ENCODE measurements at regions not wholly inside any gene's neighbourhood (a gene's known extent, or its start where the extent isn't known, plus 50 kb on each side); places are given as distances from the start of the nearest gene placed in this dataset.

DNA sequence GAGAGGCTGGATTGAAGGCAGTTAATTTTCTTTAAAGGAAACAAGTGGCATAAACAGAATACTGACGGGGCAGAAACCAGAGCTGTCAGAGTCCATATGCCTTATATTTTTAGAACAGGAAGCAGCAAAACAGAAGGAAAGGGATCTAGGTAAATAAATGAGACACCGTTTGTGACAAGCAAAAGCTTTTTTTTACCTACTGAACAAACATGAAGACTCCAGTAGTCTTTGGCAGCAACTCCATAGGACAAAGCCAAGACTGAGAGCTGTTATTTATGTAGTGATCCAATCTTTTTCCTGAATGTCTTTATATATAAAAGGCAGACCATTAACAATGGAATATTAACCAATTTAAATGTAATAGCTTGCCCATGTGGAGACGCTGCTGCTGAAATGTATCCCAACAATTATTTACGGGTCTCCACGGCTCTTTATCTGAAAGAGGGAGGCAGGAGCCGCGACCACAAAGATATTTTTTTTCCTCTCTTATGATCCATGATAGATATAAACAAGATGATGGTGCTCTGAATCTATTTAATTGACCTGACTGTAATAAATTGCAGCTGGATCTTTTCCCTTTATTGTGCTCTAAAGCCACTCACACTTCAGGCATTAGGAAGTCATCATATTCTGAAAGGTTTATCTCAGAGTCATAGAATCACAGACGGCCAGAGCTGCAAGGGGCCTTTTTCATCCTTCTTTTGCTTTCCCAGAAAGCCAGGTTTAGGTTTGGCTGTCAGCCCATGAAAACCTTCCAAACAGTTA, 687.8 kb downstream of the EFNB2 start:
- TF ChIP-seq SP2 (tag by site-specific recombination; IDR thresholded peaks at IDR 0.05) (no peak), ZFP41 (tag by site-specific recombination; IDR thresholded peaks at IDR 0.05; ENCODE audit: borderline replicate concordance) (no peak), ZNF560 (tag by site-specific recombination; IDR thresholded peaks at IDR 0.05; ENCODE audit: borderline replicate concordance) (no peak)
- TF ChIP-seq, protein P1, sequence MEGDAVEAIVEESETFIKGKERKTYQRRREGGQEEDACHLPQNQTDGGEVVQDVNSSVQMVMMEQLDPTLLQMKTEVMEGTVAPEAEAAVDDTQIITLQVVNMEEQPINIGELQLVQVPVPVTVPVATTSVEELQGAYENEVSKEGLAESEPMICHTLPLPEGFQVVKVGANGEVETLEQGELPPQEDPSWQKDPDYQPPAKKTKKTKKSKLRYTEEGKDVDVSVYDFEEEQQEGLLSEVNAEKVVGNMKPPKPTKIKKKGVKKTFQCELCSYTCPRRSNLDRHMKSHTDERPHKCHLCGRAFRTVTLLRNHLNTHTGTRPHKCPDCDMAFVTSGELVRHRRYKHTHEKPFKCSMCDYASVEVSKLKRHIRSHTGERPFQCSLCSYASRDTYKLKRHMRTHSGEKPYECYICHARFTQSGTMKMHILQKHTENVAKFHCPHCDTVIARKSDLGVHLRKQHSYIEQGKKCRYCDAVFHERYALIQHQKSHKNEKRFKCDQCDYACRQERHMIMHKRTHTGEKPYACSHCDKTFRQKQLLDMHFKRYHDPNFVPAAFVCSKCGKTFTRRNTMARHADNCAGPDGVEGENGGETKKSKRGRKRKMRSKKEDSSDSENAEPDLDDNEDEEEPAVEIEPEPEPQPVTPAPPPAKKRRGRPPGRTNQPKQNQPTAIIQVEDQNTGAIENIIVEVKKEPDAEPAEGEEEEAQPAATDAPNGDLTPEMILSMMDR (tag by site-specific recombination; IDR thresholded peaks at IDR 0.05): no peak
- TF ChIP-seq, protein P2, sequence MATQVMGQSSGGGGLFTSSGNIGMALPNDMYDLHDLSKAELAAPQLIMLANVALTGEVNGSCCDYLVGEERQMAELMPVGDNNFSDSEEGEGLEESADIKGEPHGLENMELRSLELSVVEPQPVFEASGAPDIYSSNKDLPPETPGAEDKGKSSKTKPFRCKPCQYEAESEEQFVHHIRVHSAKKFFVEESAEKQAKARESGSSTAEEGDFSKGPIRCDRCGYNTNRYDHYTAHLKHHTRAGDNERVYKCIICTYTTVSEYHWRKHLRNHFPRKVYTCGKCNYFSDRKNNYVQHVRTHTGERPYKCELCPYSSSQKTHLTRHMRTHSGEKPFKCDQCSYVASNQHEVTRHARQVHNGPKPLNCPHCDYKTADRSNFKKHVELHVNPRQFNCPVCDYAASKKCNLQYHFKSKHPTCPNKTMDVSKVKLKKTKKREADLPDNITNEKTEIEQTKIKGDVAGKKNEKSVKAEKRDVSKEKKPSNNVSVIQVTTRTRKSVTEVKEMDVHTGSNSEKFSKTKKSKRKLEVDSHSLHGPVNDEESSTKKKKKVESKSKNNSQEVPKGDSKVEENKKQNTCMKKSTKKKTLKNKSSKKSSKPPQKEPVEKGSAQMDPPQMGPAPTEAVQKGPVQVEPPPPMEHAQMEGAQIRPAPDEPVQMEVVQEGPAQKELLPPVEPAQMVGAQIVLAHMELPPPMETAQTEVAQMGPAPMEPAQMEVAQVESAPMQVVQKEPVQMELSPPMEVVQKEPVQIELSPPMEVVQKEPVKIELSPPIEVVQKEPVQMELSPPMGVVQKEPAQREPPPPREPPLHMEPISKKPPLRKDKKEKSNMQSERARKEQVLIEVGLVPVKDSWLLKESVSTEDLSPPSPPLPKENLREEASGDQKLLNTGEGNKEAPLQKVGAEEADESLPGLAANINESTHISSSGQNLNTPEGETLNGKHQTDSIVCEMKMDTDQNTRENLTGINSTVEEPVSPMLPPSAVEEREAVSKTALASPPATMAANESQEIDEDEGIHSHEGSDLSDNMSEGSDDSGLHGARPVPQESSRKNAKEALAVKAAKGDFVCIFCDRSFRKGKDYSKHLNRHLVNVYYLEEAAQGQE (tag by site-specific recombination; IDR thresholded peaks at IDR 0.05): no peak
